Smooth muscle cell (in vitro differentiated cells): ENCODE measurements at regions not wholly inside any gene's neighbourhood (a gene's known extent, or its start where the extent isn't known, plus 50 kb on each side); places are given as distances from the start of the nearest gene placed in this dataset.

Source experiments
- DNase-seq: peaks from one replicate; lab custom pipeline; 2025; ENCODE audit not compliant: unreplicated experiment; lab: John Stamatoyannopoulos, UW
- H2AFZ ChIP-seq: fragments of 200-600 bp; sonication (generic); 2 replicates; pipeline ENCODE4 v1.6.0; 2016; ENCODE audit warnings: antibody characterized with exemption, low read depth, mild to moderate bottlenecking
- H3F3A ChIP-seq: fragments of 200-600 bp; sonication (generic); 2 replicates; pipeline ENCODE4 v1.6.0; 2017; ENCODE audit warnings: antibody characterized with exemption, low read depth
- H3K27ac ChIP-seq: fragments of 200-600 bp; sonication (generic); 2 replicates; pipeline ENCODE4 v1.5.1; 2016; ENCODE audit warnings: low read depth, mild to moderate bottlenecking
- H3K27me3 ChIP-seq: fragments of 200-600 bp; sonication (generic); 2 replicates; pipeline ENCODE4 v1.6.1; 2016; ENCODE audit warnings: low read depth, mild to moderate bottlenecking
- H3K36me3 ChIP-seq: fragments of 200-600 bp; sonication (generic); 2 replicates; pipeline ENCODE4 v1.5.1; 2016; ENCODE audit warnings: low read depth
- H3K4me1 ChIP-seq: fragments of 200-600 bp; sonication (generic); 2 replicates; pipeline ENCODE4 v1.5.1; 2016; ENCODE audit warnings: low read depth
- H3K4me2 ChIP-seq: fragments of 200-600 bp; sonication (generic); 2 replicates; pipeline ENCODE4 v1.6.0; 2016; ENCODE audit warnings: mild to moderate bottlenecking
- H3K4me3 ChIP-seq: fragments of 200-600 bp; sonication (generic); 2 replicates; pipeline ENCODE4 v1.5.1; 2016; ENCODE audit warnings: mild to moderate bottlenecking
- H3K79me2 ChIP-seq: fragments of 200-600 bp; sonication (generic); 2 replicates; pipeline ENCODE4 v1.6.0; 2016; ENCODE audit warnings: low read depth, mild to moderate bottlenecking
- H3K9ac ChIP-seq: fragments of 200-600 bp; sonication (generic); 2 replicates; pipeline ENCODE4 v1.6.0; 2016; ENCODE audit warnings: low read depth
- H3K9me3 ChIP-seq: fragments of 200-600 bp; sonication (generic); replicated peaks from 2 replicates; pipeline ENCODE4 v1.5.1; 2016; ENCODE audit warnings: low read depth
- H4K20me1 ChIP-seq: fragments of 200-600 bp; sonication (generic); 2 replicates; pipeline ENCODE4 v1.6.0; 2016; ENCODE audit warnings: low read depth
- WGBS: methylation state at CpG from one replicate; pipeline ENCODE4 v1.1.7; 2016; ENCODE audit warnings: low lambda C conversion rate; 5-methylcytosine and 5-hydroxymethylcytosine counted together
- TF ChIP-seq, protein P1 (sequence below): fragments of 200-600 bp; sonication (generic); IDR thresholded peaks from 2 replicates; pipeline ENCODE4 v1.5.1; 2017; ENCODE audit warnings: borderline replicate concordance, mild to moderate bottlenecking, antibody characterized with exemption; ENCODE audit not compliant: insufficient read depth, poor library complexity, severe bottlenecking

DNA sequence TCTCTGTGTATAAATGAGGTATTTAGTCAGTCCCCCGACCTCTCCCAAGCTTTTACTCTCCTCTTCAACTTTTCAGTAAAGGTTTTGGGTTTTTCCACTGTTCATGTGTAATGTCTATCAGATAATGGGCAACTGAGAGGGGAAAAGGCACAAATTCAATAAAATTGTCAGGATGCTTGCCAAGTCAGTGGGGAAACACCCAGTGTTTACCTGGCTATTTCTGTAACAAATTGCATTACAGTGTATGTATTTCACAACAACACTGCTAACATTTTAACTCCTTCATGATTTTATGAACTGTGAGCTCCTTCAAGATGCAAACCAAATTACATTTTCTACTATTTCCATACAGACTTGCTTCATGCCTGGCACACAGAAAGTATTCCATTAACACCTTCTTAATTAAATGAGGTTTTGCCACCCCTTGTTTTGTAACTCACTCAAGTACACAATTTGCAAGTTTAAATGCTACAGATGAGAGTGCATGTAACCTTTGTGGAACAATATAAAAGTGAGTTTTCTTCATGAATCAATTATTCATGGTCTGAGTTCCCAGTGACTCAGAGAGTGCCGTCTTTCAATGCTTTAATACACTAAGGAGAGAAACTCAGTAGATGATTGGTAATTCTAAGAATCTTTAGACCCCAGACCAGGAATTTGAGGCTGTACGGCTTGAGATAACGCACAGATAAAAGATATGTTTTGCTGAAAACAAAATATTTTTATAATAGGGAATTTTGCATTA lies 149.8 kb upstream of the TLL1 start:
- no peaks in the 10 kb centered on the region for H3K79me2 ChIP-seq
- whole genome bisulfite sequencing: 86% methylated on average over 4 of the region's 4 CpGs
- DNase-seq: no peak

GRCh38 chr4:165724786-165725185 lies 148.3 kb upstream of the TLL1 start:
- no peaks in the 10 kb centered on the region for H3K79me2 ChIP-seq
- H4K20me1 ChIP-seq: no peaks in the 10 kb centered on the region
- H3F3A ChIP-seq: no peaks in the 10 kb centered on the region
- H3K4me2 ChIP-seq: no peak overlapping the region
- no peak overlapping the region for H2AFZ ChIP-seq
- H3K27me3 ChIP-seq: no peaks in the 10 kb centered on the region
- H3K9me3 ChIP-seq: no peaks in the 10 kb centered on the region
- H3K27ac ChIP-seq: no peak overlapping the region
- no peaks in the 10 kb centered on the region for H3K36me3 ChIP-seq
- H3K4me3 ChIP-seq: no peak overlapping the region
- TF ChIP-seq, protein P1, sequence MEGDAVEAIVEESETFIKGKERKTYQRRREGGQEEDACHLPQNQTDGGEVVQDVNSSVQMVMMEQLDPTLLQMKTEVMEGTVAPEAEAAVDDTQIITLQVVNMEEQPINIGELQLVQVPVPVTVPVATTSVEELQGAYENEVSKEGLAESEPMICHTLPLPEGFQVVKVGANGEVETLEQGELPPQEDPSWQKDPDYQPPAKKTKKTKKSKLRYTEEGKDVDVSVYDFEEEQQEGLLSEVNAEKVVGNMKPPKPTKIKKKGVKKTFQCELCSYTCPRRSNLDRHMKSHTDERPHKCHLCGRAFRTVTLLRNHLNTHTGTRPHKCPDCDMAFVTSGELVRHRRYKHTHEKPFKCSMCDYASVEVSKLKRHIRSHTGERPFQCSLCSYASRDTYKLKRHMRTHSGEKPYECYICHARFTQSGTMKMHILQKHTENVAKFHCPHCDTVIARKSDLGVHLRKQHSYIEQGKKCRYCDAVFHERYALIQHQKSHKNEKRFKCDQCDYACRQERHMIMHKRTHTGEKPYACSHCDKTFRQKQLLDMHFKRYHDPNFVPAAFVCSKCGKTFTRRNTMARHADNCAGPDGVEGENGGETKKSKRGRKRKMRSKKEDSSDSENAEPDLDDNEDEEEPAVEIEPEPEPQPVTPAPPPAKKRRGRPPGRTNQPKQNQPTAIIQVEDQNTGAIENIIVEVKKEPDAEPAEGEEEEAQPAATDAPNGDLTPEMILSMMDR: no peak
- H3K9ac ChIP-seq: no peak overlapping the region
- 70% methylated on average over 2 of the region's 2 CpGs for WGBS
- H3K4me1 ChIP-seq: no peaks in the 10 kb centered on the region
- no peak for DNase-seq

More for the DNA sequence above, 149.8 kb upstream of the TLL1 start:
- H3K27me3 ChIP-seq: no peaks in the 10 kb centered on the region
- TF ChIP-seq, protein P1: no peak
- no peaks in the 10 kb centered on the region for H4K20me1 ChIP-seq
- H3K4me1 ChIP-seq: no peaks in the 10 kb centered on the region
- no peak overlapping the region for H2AFZ ChIP-seq
- no peaks in the 10 kb centered on the region for H3K9me3 ChIP-seq
- no peak overlapping the region for H3K4me2 ChIP-seq
- H3K36me3 ChIP-seq: no peaks in the 10 kb centered on the region
- no peak overlapping the region for H3K27ac ChIP-seq
- no peaks in the 10 kb centered on the region for H3F3A ChIP-seq
- H3K9ac ChIP-seq: no peak overlapping the region
- no peak overlapping the region for H3K4me3 ChIP-seq

DNA sequence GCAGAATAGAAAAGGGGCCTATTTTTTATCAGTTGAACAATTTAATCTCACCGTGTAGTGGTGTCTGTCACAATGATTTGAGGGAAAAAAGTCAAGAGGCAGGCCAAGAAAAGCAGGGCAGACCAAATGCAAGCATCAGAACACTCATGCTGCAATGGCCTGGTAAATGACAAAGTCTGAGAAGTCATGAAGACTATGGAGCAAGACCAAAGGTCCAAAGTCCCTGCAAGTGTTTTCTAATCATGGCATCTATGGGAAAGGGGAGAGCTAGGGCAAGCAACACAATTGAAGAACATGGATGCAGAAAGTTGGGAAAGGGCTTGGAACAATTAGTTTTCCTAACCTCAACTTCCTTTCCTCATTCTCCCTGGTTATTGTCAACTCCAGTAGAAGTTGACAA lies 147.7 kb upstream of the TLL1 start:
- DNase-seq: no peak
- no peak overlapping the region for H3K4me3 ChIP-seq
- 81% methylated on average over 1 of the region's 1 CpG for WGBS

More for the DNA sequence above, 147.7 kb upstream of the TLL1 start:
- Histone ChIP-seq H3K4me1 (no peaks in the 10 kb centered on the region), H3K27me3 (no peaks in the 10 kb centered on the region), H3K36me3 (no peaks in the 10 kb centered on the region), H3K79me2 (no peaks in the 10 kb centered on the region), H3K9ac (no peak overlapping the region), H3K4me2 (no peak overlapping the region), H3K27ac (no peak overlapping the region), H2AFZ (no peak overlapping the region), H3F3A (no peaks in the 10 kb centered on the region), H3K9me3 (no peaks in the 10 kb centered on the region), H4K20me1 (no peaks in the 10 kb centered on the region)
- TF ChIP-seq, protein P1: no peak
